MCF 10A (cell line): ENCODE measurements at regions not wholly inside any gene's neighbourhood (a gene's known extent, or its start where the extent isn't known, plus 50 kb on each side); places are given as distances from the start of the nearest gene placed in this dataset.

Source experiments
- BruUV-seq: library from RNA; stranded (reverse); fragments of 400-500 nt; replicated peaks from 2 replicates; lab custom pipeline; 2021; lab: Mats Ljungman, UMichigan
- CTCF ChIA-PET: fragments of 300-600 bp; sonication (Branson Sonifier 250); formaldehyde crosslinking; extraction: SDS; loops from one replicate; lab custom pipeline; 2021; ENCODE audit warnings: antibody characterized with exemption, inconsistent platforms; lab: Yijun Ruan, JAX
- POLR2A ChIA-PET: fragments of 300-600, 350-650 bp; sonication (Branson Sonifier 250); formaldehyde crosslinking; extraction: SDS; loops from one replicate; lab custom pipeline; 2020; ENCODE audit warnings: antibody characterized with exemption, inconsistent platforms; lab: Yijun Ruan, JAX
- DNase-seq: peaks from one replicate; pipeline ENCODE4 v3.0.0-alpha.2; 2018; ENCODE audit not compliant: unreplicated experiment
- H3K27ac Mint-ChIP-seq: one replicate; pipeline ENCODE4 v1.8.0; 2022; ENCODE audit warnings: mild to moderate bottlenecking, low read depth, mixed read lengths; ENCODE audit not compliant: unreplicated experiment
- H3K27me3 Mint-ChIP-seq: one replicate; pipeline ENCODE4 v1.8.0; 2022; ENCODE audit warnings: mixed read lengths; ENCODE audit not compliant: insufficient read depth, unreplicated experiment
- H3K36me3 Mint-ChIP-seq: one replicate; pipeline ENCODE4 v1.8.0; 2022; ENCODE audit warnings: mild to moderate bottlenecking, moderate library complexity, mixed read lengths; ENCODE audit not compliant: insufficient read depth, unreplicated experiment
- H3K4me1 Mint-ChIP-seq: one replicate; pipeline ENCODE4 v1.8.0; 2022; ENCODE audit warnings: mixed read lengths; ENCODE audit not compliant: insufficient read depth, unreplicated experiment
- H3K4me3 Mint-ChIP-seq: one replicate; pipeline ENCODE4 v1.8.0; 2022; ENCODE audit warnings: mild to moderate bottlenecking, moderate library complexity, mixed read lengths; ENCODE audit not compliant: unreplicated experiment
- H3K9me3 Mint-ChIP-seq: one replicate; pipeline ENCODE4 v1.8.0; 2022; ENCODE audit warnings: mixed read lengths; ENCODE audit not compliant: unreplicated experiment
- CTCF ChIP-seq: fragments of 200-600 bp; IDR thresholded peaks from one replicate; pipeline ENCODE4 v1.8.0; 2022; ENCODE audit warnings: antibody characterized with exemption, mild to moderate bottlenecking; ENCODE audit not compliant: unreplicated experiment
- intact Hi-C: fragments of 100-400 bp; cut with micrococcal nuclease; formaldehyde crosslinking; loops from 2 replicates; pipeline ENCODE4 v1.14.1; 2022

DNA sequence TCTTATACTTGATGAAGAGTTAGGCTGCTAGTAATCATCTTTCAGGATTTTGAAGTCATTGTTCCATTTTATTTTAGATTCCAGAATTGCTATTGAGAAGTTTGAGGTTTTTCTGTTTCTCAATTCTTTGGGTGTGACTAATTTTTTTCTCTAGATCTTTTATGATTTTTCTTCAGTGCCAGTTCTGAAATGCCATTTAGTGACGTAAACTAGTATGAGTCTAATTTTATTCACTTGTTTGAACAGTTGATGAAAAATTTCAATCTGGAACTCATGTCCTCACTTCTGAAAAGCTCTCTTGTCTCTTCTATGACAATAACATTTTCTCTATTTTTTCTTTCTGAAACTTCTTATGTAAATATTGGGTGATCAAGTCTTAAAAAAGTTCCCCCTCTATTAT is 188.5 kb upstream of the HTR2A start:
- H3K36me3 Mint-ChIP-seq = no peaks in the 10 kb centered on the region
- no peak for DNase-seq
- H3K27ac Mint-ChIP-seq = no peak overlapping the region
- peaks cover 8% of the 10 kb centered on the region for H3K9me3 Mint-ChIP-seq
- CTCF ChIA-PET = no interaction called here
- H3K4me1 Mint-ChIP-seq = no peaks in the 10 kb centered on the region
- BruUV-seq = no TSS peak
- POLR2A ChIA-PET = no interaction called here
- no peak for TF ChIP-seq CTCF
- intact Hi-C loops = no loop called here
- H3K27me3 Mint-ChIP-seq = no peaks in the 10 kb centered on the region
- H3K4me3 Mint-ChIP-seq = no peak overlapping the region

DNA sequence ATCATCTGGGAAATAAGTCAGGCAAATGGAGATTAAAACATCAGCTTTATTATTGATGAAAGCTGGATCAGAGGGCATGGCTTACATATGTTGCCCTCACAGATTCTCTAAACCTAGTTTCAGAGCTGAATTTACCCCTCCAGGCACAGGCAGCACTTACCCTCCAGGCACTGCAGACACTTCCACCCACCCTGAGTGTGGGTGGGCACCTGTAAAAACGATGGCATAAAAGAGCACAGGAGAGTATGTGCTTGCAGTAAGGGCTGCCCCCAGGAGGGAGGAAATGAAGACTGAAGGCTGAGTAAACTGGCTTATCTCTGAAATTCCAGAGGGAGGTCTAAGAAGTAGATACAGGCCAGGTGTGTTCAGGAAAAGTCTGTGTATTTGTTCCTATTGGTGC is 185.0 kb upstream of the HTR2A start:
- no peak for TF ChIP-seq CTCF
- intact Hi-C loops = no loop called here
- Mint-ChIP-seq H3K4me1 (no peaks in the 10 kb centered on the region), H3K36me3 (no peaks in the 10 kb centered on the region), H3K9me3 (peaks cover 8% of the 10 kb centered on the region), H3K4me3 (no peak overlapping the region), H3K27ac (no peak overlapping the region), H3K27me3 (no peaks in the 10 kb centered on the region)
- ChIA-PET POLR2A (no interaction called here), CTCF (no interaction called here)
- DNase-seq = no peak
- BruUV-seq = no TSS peak

- ChIA-PET POLR2A (no interaction called here), CTCF (interaction anchor here (0.7 kb wide), 1 partner anchor 360 kb away, joined by 3 read pairs; no protein-coding TSS in a partner anchor)
- H3K9me3 Mint-ChIP-seq = peaks cover 8% of the 10 kb centered on the region
- no peak overlapping the region for H3K27ac Mint-ChIP-seq
- no peak for DNase-seq
- no peaks in the 10 kb centered on the region for H3K27me3 Mint-ChIP-seq
- H3K4me1 Mint-ChIP-seq = no peaks in the 10 kb centered on the region
- intact Hi-C loops = no loop called here
- H3K36me3 Mint-ChIP-seq = no peaks in the 10 kb centered on the region
- no peak for TF ChIP-seq CTCF
- BruUV-seq = no TSS peak
- H3K4me3 Mint-ChIP-seq = no peak overlapping the region
Observed at GRCh38 chr13:47081246-47081645, 184.4 kb upstream of the HTR2A start.

DNA sequence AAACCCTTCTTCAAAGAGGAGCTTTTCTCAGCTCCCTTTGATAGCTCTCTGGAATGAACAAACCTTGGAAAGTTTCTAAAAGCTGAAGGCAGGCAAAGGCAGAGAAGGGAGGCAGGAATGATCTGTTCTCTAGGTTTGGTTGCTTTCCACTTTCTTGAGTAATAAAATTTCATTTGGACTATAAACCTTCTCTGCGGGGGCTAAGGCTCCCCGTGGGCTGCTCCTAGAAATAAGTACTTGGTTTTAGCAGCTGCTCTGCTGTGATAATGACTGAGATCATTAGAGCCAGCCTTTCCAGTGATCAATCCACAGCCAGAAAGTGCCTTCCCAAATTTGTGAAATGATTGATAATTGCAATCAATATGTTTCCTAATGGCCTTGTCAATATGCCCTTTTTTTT is 183.8 kb upstream of the HTR2A start:
- Mint-ChIP-seq H3K4me1 (no peaks in the 10 kb centered on the region), H3K4me3 (no peak overlapping the region), H3K27me3 (no peaks in the 10 kb centered on the region), H3K9me3 (peaks cover 8% of the 10 kb centered on the region), H3K36me3 (no peaks in the 10 kb centered on the region), H3K27ac (no peak overlapping the region)
- DNase-seq = no peak
- ChIA-PET POLR2A (interaction anchor here (0.7 kb wide), 1 partner anchor 18 kb away, joined by 3 read pairs; no protein-coding TSS in a partner anchor), CTCF (interaction anchor here (0.9 kb wide), 1 partner anchor 107 kb away, joined by 3 read pairs; no protein-coding TSS in a partner anchor)
- BruUV-seq = no TSS peak
- TF ChIP-seq CTCF = no peak
- intact Hi-C loops = no loop called here
